Testis (tissue), 2 donors: ENCODE measurements at regions not wholly inside any gene's neighbourhood (a gene's known extent, or its start where the extent isn't known, plus 50 kb on each side); places are given as distances from the start of the nearest gene placed in this dataset.

Source experiments
- DNase-seq: peaks from one replicate; pipeline ENCODE4 v3.0.0-alpha.2; 2019
- H3K27ac ChIP-seq, 2 donors: fragments of 200-600 bp; sonication (generic); one replicate each; pipeline ENCODE4 v1.5.1; 2019
- H3K27me3 ChIP-seq: fragments of 200-600 bp; sonication (generic); one replicate; pipeline ENCODE4 v1.5.1; 2019
- H3K36me3 ChIP-seq: fragments of 200-600 bp; sonication (generic); one replicate; pipeline ENCODE4 v1.5.1; 2017; ENCODE audit warnings: low read depth; ENCODE audit errors: missing control alignments
- H3K4me1 ChIP-seq: fragments of 200-600 bp; sonication (generic); one replicate; pipeline ENCODE4 v1.5.1; 2019
- H3K4me3 ChIP-seq, 2 donors: fragments of 200-600 bp; sonication (generic); one replicate each; pipeline ENCODE4 v1.5.1; 2017 to 2019
- H3K9me3 ChIP-seq: fragments of 200-600 bp; sonication (generic); one replicate; pipeline ENCODE4 v1.5.1; 2017
- POLR2A ChIP-seq: fragments of 450-650 bp; IDR thresholded peaks from one replicate; pipeline ENCODE4 v1.6.1; 2017; ENCODE audit warnings: antibody characterized with exemption, mild to moderate bottlenecking, moderate library complexity
- WGBS, 2 donors: methylation state at CpG; one replicate each; pipeline ENCODE4 v1.1.5; 2018; 5-methylcytosine and 5-hydroxymethylcytosine counted together
- intact Hi-C: fragments of 100-400 bp; cut with DNase I; formaldehyde crosslinking; loops from one replicate; pipeline ENCODE4 v1.15.1; 2023; ENCODE audit warnings: low total_unique reads
- TF ChIP-seq, protein P1 (sequence below), 3 experiments: fragments of 450-650 bp in 2 of 3; fragments of 200-600 bp in 1 of 3; sonication (generic) in 1 of 3; IDR thresholded peaks; one replicate each; pipeline ENCODE4 v1.5.1; 2016 to 2019; ENCODE audit warnings: antibody characterized with exemption in 3 of 3, mild to moderate bottlenecking in 2 of 3, moderate library complexity in 1 of 3

- H3K27ac ChIP-seq: no peak overlapping the region
- WGBS, 2 donors: 77 to 78% methylated on average over 5 of the region's 5 CpGs
- H3K36me3 ChIP-seq: no peaks in the 10 kb centered on the region
- TF ChIP-seq, protein P1, sequence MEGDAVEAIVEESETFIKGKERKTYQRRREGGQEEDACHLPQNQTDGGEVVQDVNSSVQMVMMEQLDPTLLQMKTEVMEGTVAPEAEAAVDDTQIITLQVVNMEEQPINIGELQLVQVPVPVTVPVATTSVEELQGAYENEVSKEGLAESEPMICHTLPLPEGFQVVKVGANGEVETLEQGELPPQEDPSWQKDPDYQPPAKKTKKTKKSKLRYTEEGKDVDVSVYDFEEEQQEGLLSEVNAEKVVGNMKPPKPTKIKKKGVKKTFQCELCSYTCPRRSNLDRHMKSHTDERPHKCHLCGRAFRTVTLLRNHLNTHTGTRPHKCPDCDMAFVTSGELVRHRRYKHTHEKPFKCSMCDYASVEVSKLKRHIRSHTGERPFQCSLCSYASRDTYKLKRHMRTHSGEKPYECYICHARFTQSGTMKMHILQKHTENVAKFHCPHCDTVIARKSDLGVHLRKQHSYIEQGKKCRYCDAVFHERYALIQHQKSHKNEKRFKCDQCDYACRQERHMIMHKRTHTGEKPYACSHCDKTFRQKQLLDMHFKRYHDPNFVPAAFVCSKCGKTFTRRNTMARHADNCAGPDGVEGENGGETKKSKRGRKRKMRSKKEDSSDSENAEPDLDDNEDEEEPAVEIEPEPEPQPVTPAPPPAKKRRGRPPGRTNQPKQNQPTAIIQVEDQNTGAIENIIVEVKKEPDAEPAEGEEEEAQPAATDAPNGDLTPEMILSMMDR (IDR thresholded peaks at IDR 0.05): no peak
- no peak for TF ChIP-seq POLR2A
- DNase-seq: no peak
- H3K27me3 ChIP-seq: no peaks in the 10 kb centered on the region
- H3K4me1 ChIP-seq: no peaks in the 10 kb centered on the region
- intact Hi-C loops: no loop called here
- H3K4me3 ChIP-seq: no peak overlapping the region
- no peaks in the 10 kb centered on the region for H3K9me3 ChIP-seq
Observed at GRCh38 chr15:69652751-69653305, 200.2 kb downstream of the RPLP1 start.

DNA sequence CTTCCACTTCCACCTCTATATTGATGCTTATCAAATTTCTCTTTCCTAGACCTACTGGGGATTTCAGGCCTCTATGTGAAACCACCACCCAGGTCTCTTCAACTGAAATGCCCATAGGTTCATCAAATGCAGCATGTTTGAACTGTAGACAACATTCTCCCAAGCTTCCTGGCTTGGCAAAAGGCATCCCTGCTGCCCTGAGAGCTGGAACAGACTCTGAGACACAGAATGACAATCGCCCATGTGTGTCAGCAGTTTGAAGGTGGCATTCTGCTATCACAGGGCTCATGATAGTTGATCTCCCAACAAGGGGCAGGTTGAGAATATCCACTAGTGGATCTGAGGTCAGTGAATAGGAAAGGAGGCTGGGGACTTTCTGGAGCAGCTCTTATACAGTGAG is 200.7 kb downstream of the RPLP1 start:
- Histone ChIP-seq H3K27me3 (no peaks in the 10 kb centered on the region), H3K9me3 (no peaks in the 10 kb centered on the region), H3K36me3 (no peaks in the 10 kb centered on the region), H3K4me3 (no peak overlapping the region), H3K4me1 (no peaks in the 10 kb centered on the region), H3K27ac (no peak overlapping the region)
- TF ChIP-seq, protein P1 (IDR thresholded peaks at IDR 0.05): no peak
- TF ChIP-seq POLR2A: no peak
- intact Hi-C loops: no loop called here
- DNase-seq: no peak
- WGBS, 2 donors: 94 to 95% methylated on average over 1 of the region's 1 CpG

- H3K27me3 ChIP-seq: no peaks in the 10 kb centered on the region
- WGBS, 2 donors: 60 to 92% methylated on average over 1 to 2 of the region's 2 CpGs
Observed at GRCh38 chr15:69653846-69654245, 201.2 kb downstream of the RPLP1 start.

GRCh38 chr15:69656271-69657030 is 203.8 kb downstream of the RPLP1 start:
- intact Hi-C loops: no loop called here
- H3K36me3 ChIP-seq: no peaks in the 10 kb centered on the region
- no peaks in the 10 kb centered on the region for H3K9me3 ChIP-seq
- peaks cover 3% of the 10 kb centered on the region for H3K4me1 ChIP-seq
- 86 to 89% methylated on average over 10 of the region's 10 CpGs for WGBS, 2 donors
- no peak overlapping the region for H3K4me3 ChIP-seq
- DNase-seq: no peak
- no peak for TF ChIP-seq POLR2A
- TF ChIP-seq, protein P1 (IDR thresholded peaks at IDR 0.05): no peak
- no peaks in the 10 kb centered on the region for H3K27me3 ChIP-seq
- H3K27ac ChIP-seq: no peak overlapping the region

More at GRCh38 chr15:69653846-69654245, 201.2 kb downstream of the RPLP1 start:
- TF ChIP-seq, protein P1 (IDR thresholded peaks at IDR 0.05): no peak
- TF ChIP-seq POLR2A: no peak
- Histone ChIP-seq H3K27ac (no peak overlapping the region), H3K4me1 (no peaks in the 10 kb centered on the region), H3K9me3 (no peaks in the 10 kb centered on the region), H3K4me3 (no peak overlapping the region), H3K36me3 (no peaks in the 10 kb centered on the region)
- intact Hi-C loops: no loop called here
- no peak for DNase-seq

- Histone ChIP-seq H3K36me3 (no peaks in the 10 kb centered on the region), H3K4me3 (no peak overlapping the region), H3K4me1 (peaks cover 3% of the 10 kb centered on the region), H3K27ac (no peak overlapping the region), H3K9me3 (no peaks in the 10 kb centered on the region), H3K27me3 (no peaks in the 10 kb centered on the region)
- intact Hi-C loops: no loop called here
- DNase-seq: no peak
- 96% methylated on average over 6 of the region's 6 CpGs for WGBS, 2 donors
- TF ChIP-seq, protein P1 (IDR thresholded peaks at IDR 0.05): no peak
- no peak for TF ChIP-seq POLR2A
Observed at GRCh38 chr15:69657626-69658025, 205.0 kb downstream of the RPLP1 start.
